Tibial nerve (tissue), 4 donors: ENCODE measurements at regions not wholly inside any gene's neighbourhood (a gene's known extent, or its start where the extent isn't known, plus 50 kb on each side); places are given as distances from the start of the nearest gene placed in this dataset.

ENCODE experiments used
- CTCF ChIP-seq, 5 experiments: fragments of 200-600 bp in 3 of 5; fragments of 450-650 bp in 2 of 5; sonication (generic) in 3 of 5; IDR thresholded peaks; one replicate each; pipeline ENCODE4 v1.5.1; 2016 to 2019; ENCODE audit warnings: antibody characterized with exemption in 5 of 5, mild to moderate bottlenecking in 3 of 5, moderate library complexity in 2 of 5
- EP300 ChIP-seq, 2 donors: sonication (generic); formaldehyde crosslinking; IDR thresholded peaks; one replicate each; pipeline ENCODE4 v1.6.1; 2017; ENCODE audit warnings: antibody characterized with exemption in 2 of 2, mild to moderate bottlenecking in 1 of 2

- no peak for TF ChIP-seq CTCF (IDR thresholded peaks at IDR 0.05)
- no peak for TF ChIP-seq EP300 (IDR thresholded peaks at IDR 0.05)
These were observed 221.6 kb upstream of the LCORL start for GRCh38 chr4:18242919-18243693.
